Ishikawa (cell line): ENCODE measurements at regions not wholly inside any gene's neighbourhood (a gene's known extent, or its start where the extent isn't known, plus 50 kb on each side); places are given as distances from the start of the nearest gene placed in this dataset.

Experiments
- REST ChIP-seq: IDR thresholded peaks from 2 replicates; pipeline ENCODE4 v1.6.1; 2012; ENCODE audit warnings: low read depth, mild to moderate bottlenecking
- TAF1 ChIP-seq: IDR thresholded peaks from 2 replicates; pipeline ENCODE4 v1.6.1; 2012; ENCODE audit warnings: low read depth, mild to moderate bottlenecking
- YY1 ChIP-seq: IDR thresholded peaks from 2 replicates; pipeline ENCODE4 v1.6.1; 2012; ENCODE audit warnings: low read depth

- TF ChIP-seq REST (no peak), YY1 (no peak), TAF1 (no peak)
Observed at GRCh38 chr3:166064476-166064875, 227.3 kb upstream of the BCHE start.
